Stimulated activated CD8-positive, alpha-beta memory T cell treated with anti-CD3 and anti-CD28 coated beads, Interleukin-12 subunit alpha, Interleukin-12 subunit beta, amount 100 ng/mL, for 24 hours (primary cell): ENCODE measurements at regions not wholly inside any gene's neighbourhood (a gene's known extent, or its start where the extent isn't known, plus 50 kb on each side); places are given as distances from the start of the nearest gene placed in this dataset.
"Not testable (repeated sequence)": the region's sequence is repeated elsewhere in the genome, so short reads cannot be mapped to it uniquely, and the experiment has no call there.

Experiments
- DNase-seq: peaks from one replicate; pipeline ENCODE4 v3.0.0-alpha.2; 2020; ENCODE audit errors: extremely low read depth

- no peak for DNase-seq
Measured at GRCh38 chr14:71430678-71431376, 501.4 kb upstream of the RGS6 start.

GRCh38 chr14:71432334-71433110, 499.7 kb upstream of the RGS6 start:
- no peak for DNase-seq

- no peak for DNase-seq
Measured at GRCh38 chr14:71433303-71433702, 498.9 kb upstream of the RGS6 start.

- not testable (repeated sequence) for DNase-seq
Measured at GRCh38 chr14:71435641-71436040, 496.6 kb upstream of the RGS6 start.

- no peak for DNase-seq
Measured at GRCh38 chr14:71437870-71438269, 494.4 kb upstream of the RGS6 start.

GRCh38 chr14:71438684-71439083, 493.5 kb upstream of the RGS6 start:
- no peak for DNase-seq

- no peak for DNase-seq
Measured at GRCh38 chr14:71441126-71441525, 491.1 kb upstream of the RGS6 start.

- no peak for DNase-seq
Measured at GRCh38 chr14:71444030-71444822, 488.0 kb upstream of the RGS6 start.

- no peak for DNase-seq
Measured at GRCh38 chr14:71448431-71449315, 483.6 kb upstream of the RGS6 start.

- no peak for DNase-seq
Measured at GRCh38 chr14:71449316-71450055, 482.7 kb upstream of the RGS6 start.

- no peak for DNase-seq
Measured at GRCh38 chr14:71451501-71451900, 480.7 kb upstream of the RGS6 start.

GRCh38 chr14:71452539-71452938, 479.7 kb upstream of the RGS6 start:
- DNase-seq, result no peak

GRCh38 chr14:71452987-71453386, 479.2 kb upstream of the RGS6 start:
- no peak for DNase-seq

- DNase-seq, result no peak
Measured at GRCh38 chr14:71454010-71454409, 478.2 kb upstream of the RGS6 start.

GRCh38 chr14:71454513-71455332, 477.5 kb upstream of the RGS6 start:
- no peak for DNase-seq

GRCh38 chr14:71460091-71460490, 472.1 kb upstream of the RGS6 start:
- no peak for DNase-seq

GRCh38 chr14:71461617-71462016, 470.6 kb upstream of the RGS6 start:
- not testable (repeated sequence) for DNase-seq

- DNase-seq, result no peak
Measured at GRCh38 chr14:71463807-71464206, 468.4 kb upstream of the RGS6 start.

GRCh38 chr14:71464840-71465239, 467.4 kb upstream of the RGS6 start:
- no peak for DNase-seq

GRCh38 chr14:71465316-71465715, 466.9 kb upstream of the RGS6 start:
- DNase-seq, result no peak
